ENCODE measurements at regions not wholly inside any gene's neighbourhood (a gene's known extent, or its start where the extent isn't known, plus 50 kb on each side); places are given as distances from the start of the nearest gene placed in this dataset.

DNA sequence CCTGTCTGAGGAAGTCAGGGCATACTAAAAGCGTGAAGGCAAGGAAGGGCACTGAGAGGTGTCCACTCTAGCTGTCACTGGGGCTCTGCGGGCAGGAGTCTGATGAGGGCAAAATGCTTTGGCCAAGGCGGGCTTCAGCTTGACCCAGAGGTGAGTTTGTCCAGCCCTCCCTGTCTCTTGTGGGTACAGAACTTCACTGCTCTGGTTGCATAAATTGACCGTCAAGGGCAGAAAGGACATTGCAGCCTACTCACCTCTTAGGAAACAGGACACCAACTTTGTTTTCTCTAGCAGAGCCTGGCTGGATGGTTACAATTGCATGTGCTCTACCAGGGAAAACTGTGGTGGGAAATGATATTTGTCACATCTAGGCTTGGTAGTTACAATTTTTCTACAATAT, 170.9 kb downstream of the TMEM38B start:
- no peak for DNase-seq (ENCODE audit: low spot score)
- ATAC-seq, result no peak
- no peaks in the 10 kb centered on the region for H3K4me1 Mint-ChIP-seq
- TF ChIP-seq, protein P1, sequence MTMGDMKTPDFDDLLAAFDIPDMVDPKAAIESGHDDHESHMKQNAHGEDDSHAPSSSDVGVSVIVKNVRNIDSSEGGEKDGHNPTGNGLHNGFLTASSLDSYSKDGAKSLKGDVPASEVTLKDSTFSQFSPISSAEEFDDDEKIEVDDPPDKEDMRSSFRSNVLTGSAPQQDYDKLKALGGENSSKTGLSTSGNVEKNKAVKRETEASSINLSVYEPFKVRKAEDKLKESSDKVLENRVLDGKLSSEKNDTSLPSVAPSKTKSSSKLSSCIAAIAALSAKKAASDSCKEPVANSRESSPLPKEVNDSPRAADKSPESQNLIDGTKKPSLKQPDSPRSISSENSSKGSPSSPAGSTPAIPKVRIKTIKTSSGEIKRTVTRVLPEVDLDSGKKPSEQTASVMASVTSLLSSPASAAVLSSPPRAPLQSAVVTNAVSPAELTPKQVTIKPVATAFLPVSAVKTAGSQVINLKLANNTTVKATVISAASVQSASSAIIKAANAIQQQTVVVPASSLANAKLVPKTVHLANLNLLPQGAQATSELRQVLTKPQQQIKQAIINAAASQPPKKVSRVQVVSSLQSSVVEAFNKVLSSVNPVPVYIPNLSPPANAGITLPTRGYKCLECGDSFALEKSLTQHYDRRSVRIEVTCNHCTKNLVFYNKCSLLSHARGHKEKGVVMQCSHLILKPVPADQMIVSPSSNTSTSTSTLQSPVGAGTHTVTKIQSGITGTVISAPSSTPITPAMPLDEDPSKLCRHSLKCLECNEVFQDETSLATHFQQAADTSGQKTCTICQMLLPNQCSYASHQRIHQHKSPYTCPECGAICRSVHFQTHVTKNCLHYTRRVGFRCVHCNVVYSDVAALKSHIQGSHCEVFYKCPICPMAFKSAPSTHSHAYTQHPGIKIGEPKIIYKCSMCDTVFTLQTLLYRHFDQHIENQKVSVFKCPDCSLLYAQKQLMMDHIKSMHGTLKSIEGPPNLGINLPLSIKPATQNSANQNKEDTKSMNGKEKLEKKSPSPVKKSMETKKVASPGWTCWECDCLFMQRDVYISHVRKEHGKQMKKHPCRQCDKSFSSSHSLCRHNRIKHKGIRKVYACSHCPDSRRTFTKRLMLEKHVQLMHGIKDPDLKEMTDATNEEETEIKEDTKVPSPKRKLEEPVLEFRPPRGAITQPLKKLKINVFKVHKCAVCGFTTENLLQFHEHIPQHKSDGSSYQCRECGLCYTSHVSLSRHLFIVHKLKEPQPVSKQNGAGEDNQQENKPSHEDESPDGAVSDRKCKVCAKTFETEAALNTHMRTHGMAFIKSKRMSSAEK (CRISPR knock-in tag; IDR thresholded peaks at IDR 0.05; ENCODE audit: borderline replicate concordance), result no peak
- no peak for TF ChIP-seq SP1 (CRISPR knock-in tag; conservative IDR thresholded peaks at IDR 0.05)
- TF ChIP-seq ZNF219 (CRISPR knock-in tag; IDR thresholded peaks at IDR 0.05; ENCODE audit: borderline replicate concordance), result no peak
- TF ChIP-seq NR1H2 (CRISPR knock-in tag; IDR thresholded peaks at IDR 0.05), result no peak
- TF ChIP-seq ETV6 (CRISPR knock-in tag; IDR thresholded peaks at IDR 0.05), result no peak
- no peak for TF ChIP-seq TP53 (CRISPR knock-in tag; IDR thresholded peaks at IDR 0.05)
- CTCF ChIA-PET, result interaction anchor here (2.0 kb wide), 1 partner anchor 16 kb away, joined by 6 read pairs; no protein-coding TSS in a partner anchor
- no peaks in the 10 kb centered on the region for H3K27me3 Mint-ChIP-seq (ENCODE audit: low read depth)
- H3K36me3 Mint-ChIP-seq, result no peaks in the 10 kb centered on the region
- H3K27ac Mint-ChIP-seq, result no peak overlapping the region
- H3K4me3 Mint-ChIP-seq, result no peak overlapping the region
- POLR2A ChIA-PET, result no interaction called here
- H3K9me3 Mint-ChIP-seq, result peaks cover 3% of the 10 kb centered on the region; the same call in 1 of the 2 replicates

DNA sequence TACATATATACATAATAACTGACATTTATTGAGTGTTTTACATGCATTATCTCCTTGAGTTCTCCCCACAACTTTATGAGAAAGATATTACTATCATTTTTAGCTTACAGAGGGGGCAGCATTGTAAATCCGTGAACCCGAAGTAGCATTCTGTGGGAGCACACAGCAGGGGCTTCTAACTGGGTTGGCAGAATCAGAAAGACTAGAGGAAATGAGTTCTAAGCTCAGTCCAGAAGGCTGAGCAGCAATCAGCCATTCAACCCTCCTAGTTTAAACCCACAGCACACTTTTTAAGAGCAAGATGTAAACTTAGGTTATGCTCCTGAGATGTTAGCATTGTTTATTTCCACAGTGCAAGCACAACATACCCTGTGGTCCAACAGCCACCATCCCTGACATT, 177.2 kb downstream of the TMEM38B start:
- peak; percentile 51; the same call in 1 of the 2 replicates for ATAC-seq
- TF ChIP-seq, protein P2, sequence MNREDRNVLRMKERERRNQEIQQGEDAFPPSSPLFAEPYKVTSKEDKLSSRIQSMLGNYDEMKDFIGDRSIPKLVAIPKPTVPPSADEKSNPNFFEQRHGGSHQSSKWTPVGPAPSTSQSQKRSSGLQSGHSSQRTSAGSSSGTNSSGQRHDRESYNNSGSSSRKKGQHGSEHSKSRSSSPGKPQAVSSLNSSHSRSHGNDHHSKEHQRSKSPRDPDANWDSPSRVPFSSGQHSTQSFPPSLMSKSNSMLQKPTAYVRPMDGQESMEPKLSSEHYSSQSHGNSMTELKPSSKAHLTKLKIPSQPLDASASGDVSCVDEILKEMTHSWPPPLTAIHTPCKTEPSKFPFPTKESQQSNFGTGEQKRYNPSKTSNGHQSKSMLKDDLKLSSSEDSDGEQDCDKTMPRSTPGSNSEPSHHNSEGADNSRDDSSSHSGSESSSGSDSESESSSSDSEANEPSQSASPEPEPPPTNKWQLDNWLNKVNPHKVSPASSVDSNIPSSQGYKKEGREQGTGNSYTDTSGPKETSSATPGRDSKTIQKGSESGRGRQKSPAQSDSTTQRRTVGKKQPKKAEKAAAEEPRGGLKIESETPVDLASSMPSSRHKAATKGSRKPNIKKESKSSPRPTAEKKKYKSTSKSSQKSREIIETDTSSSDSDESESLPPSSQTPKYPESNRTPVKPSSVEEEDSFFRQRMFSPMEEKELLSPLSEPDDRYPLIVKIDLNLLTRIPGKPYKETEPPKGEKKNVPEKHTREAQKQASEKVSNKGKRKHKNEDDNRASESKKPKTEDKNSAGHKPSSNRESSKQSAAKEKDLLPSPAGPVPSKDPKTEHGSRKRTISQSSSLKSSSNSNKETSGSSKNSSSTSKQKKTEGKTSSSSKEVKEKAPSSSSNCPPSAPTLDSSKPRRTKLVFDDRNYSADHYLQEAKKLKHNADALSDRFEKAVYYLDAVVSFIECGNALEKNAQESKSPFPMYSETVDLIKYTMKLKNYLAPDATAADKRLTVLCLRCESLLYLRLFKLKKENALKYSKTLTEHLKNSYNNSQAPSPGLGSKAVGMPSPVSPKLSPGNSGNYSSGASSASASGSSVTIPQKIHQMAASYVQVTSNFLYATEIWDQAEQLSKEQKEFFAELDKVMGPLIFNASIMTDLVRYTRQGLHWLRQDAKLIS (CRISPR knock-in tag; IDR thresholded peaks at IDR 0.05; ENCODE audit: borderline replicate concordance), result no peak
- TF ChIP-seq ELF4 (CRISPR knock-in tag; IDR thresholded peaks at IDR 0.05; ENCODE audit: low read depth), result no peak
- no peak for TF ChIP-seq MXD4 (CRISPR knock-in tag; IDR thresholded peaks at IDR 0.05; ENCODE audit: borderline replicate concordance)
- TF ChIP-seq NR1H2 (CRISPR knock-in tag; IDR thresholded peaks at IDR 0.05), result no peak
- TF ChIP-seq SP1 (CRISPR knock-in tag; conservative IDR thresholded peaks at IDR 0.05), result no peak
- TF ChIP-seq, protein P3, sequence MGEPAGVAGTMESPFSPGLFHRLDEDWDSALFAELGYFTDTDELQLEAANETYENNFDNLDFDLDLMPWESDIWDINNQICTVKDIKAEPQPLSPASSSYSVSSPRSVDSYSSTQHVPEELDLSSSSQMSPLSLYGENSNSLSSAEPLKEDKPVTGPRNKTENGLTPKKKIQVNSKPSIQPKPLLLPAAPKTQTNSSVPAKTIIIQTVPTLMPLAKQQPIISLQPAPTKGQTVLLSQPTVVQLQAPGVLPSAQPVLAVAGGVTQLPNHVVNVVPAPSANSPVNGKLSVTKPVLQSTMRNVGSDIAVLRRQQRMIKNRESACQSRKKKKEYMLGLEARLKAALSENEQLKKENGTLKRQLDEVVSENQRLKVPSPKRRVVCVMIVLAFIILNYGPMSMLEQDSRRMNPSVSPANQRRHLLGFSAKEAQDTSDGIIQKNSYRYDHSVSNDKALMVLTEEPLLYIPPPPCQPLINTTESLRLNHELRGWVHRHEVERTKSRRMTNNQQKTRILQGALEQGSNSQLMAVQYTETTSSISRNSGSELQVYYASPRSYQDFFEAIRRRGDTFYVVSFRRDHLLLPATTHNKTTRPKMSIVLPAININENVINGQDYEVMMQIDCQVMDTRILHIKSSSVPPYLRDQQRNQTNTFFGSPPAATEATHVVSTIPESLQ (CRISPR knock-in tag; IDR thresholded peaks at IDR 0.05), result no peak
- TF ChIP-seq, protein P4, sequence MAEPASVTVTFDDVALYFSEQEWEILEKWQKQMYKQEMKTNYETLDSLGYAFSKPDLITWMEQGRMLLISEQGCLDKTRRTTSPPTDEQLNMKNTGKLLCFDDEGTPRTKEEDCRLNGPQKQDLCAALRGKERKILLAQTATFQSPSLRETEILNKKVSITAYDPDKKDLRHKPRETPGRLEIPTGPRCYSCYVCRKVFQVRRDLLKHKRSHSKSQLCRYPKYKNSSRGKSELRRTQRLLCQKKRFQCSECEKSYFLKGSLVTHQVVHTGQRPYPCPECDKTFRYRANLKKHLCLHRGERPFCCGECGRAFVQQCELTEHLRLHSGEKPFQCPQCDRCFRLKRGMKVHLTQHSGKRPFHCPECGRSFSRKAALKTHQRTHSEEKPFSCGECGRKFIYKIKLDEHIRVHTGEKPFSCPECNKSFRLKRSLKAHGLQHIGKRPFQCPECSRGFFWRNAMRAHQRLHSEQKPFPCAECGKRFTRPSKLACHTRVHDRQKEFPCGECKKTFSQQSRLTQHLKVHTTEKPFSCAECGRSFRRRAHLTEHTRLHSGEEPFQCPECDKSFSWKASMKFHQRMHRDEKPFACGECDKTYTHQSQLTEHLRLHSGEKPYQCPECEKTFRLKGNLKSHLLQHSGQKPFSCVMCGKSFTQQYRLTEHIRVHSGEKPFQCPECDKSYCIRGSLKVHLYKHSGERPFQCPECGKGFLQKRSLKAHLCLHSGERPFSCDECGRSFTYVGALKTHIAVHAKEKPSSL (CRISPR knock-in tag; conservative IDR thresholded peaks at IDR 0.05), result no peak
- no peak for TF ChIP-seq GABPB1 (CRISPR knock-in tag; IDR thresholded peaks at IDR 0.05)
- TF ChIP-seq, protein P5, sequence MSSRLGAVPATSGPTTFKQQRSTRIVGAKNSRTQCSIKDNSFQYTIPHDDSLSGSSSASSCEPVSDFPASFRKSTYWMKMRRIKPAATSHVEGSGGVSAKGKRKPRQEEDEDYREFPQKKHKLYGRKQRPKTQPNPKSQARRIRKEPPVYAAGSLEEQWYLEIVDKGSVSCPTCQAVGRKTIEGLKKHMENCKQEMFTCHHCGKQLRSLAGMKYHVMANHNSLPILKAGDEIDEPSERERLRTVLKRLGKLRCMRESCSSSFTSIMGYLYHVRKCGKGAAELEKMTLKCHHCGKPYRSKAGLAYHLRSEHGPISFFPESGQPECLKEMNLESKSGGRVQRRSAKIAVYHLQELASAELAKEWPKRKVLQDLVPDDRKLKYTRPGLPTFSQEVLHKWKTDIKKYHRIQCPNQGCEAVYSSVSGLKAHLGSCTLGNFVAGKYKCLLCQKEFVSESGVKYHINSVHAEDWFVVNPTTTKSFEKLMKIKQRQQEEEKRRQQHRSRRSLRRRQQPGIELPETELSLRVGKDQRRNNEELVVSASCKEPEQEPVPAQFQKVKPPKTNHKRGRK (CRISPR knock-in tag; IDR thresholded peaks at IDR 0.05; ENCODE audit: borderline replicate concordance), result no peak
- TF ChIP-seq, protein P6, sequence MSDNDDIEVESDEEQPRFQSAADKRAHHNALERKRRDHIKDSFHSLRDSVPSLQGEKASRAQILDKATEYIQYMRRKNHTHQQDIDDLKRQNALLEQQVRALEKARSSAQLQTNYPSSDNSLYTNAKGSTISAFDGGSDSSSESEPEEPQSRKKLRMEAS (CRISPR knock-in tag; IDR thresholded peaks at IDR 0.05), result no peak
- TF ChIP-seq, protein P7, sequence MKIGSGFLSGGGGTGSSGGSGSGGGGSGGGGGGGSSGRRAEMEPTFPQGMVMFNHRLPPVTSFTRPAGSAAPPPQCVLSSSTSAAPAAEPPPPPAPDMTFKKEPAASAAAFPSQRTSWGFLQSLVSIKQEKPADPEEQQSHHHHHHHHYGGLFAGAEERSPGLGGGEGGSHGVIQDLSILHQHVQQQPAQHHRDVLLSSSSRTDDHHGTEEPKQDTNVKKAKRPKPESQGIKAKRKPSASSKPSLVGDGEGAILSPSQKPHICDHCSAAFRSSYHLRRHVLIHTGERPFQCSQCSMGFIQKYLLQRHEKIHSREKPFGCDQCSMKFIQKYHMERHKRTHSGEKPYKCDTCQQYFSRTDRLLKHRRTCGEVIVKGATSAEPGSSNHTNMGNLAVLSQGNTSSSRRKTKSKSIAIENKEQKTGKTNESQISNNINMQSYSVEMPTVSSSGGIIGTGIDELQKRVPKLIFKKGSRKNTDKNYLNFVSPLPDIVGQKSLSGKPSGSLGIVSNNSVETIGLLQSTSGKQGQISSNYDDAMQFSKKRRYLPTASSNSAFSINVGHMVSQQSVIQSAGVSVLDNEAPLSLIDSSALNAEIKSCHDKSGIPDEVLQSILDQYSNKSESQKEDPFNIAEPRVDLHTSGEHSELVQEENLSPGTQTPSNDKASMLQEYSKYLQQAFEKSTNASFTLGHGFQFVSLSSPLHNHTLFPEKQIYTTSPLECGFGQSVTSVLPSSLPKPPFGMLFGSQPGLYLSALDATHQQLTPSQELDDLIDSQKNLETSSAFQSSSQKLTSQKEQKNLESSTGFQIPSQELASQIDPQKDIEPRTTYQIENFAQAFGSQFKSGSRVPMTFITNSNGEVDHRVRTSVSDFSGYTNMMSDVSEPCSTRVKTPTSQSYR (CRISPR knock-in tag; IDR thresholded peaks at IDR 0.05), result no peak

More for the DNA sequence above, 177.2 kb downstream of the TMEM38B start:
- H3K4me3 Mint-ChIP-seq, result no peak overlapping the region
- ChIA-PET CTCF (interaction anchor here (0.8 to 1.5 kb wide), 3 partner anchors 10 to 13 kb away, joined by 3 to 9 read pairs (median 3); no protein-coding TSS in a partner anchor), POLR2A (no interaction called here)
- peaks cover 14% of the 10 kb centered on the region for H3K4me1 Mint-ChIP-seq
- no peak for DNase-seq (ENCODE audit: low spot score)
- H3K27me3 Mint-ChIP-seq (ENCODE audit: low read depth), result no peaks in the 10 kb centered on the region
- H3K36me3 Mint-ChIP-seq, result no peaks in the 10 kb centered on the region
- H3K27ac Mint-ChIP-seq, result no peak overlapping the region
- peaks cover 3% of the 10 kb centered on the region; the same call in 1 of the 2 replicates for H3K9me3 Mint-ChIP-seq

All from WTC11 (cell line).